WERI-Rb-1 (cell line): ENCODE measurements at regions not wholly inside any gene's neighbourhood (a gene's known extent, or its start where the extent isn't known, plus 50 kb on each side); places are given as distances from the start of the nearest gene placed in this dataset.

Experiments
- DNase-seq: peaks from one replicate; pipeline ENCODE4 v3.0.0-alpha.2; 2020
- H3K27ac ChIP-seq: fragments of 250-450 bp; sonication (Bioruptor Pico); 2 replicates; pipeline ENCODE4 v1.5.1; 2020; ENCODE audit warnings: mild to moderate bottlenecking, moderate library complexity
- H3K27me3 ChIP-seq: fragments of 250-450 bp; sonication (Bioruptor Pico); 2 replicates; pipeline ENCODE4 v1.5.1; 2021; ENCODE audit warnings: mild to moderate bottlenecking, low read depth, moderate library complexity; ENCODE audit not compliant: insufficient read depth, severe bottlenecking
- H3K36me3 ChIP-seq: fragments of 250-450 bp; sonication (Bioruptor Pico); 2 replicates; pipeline ENCODE4 v1.5.1; 2020; ENCODE audit warnings: mild to moderate bottlenecking, moderate library complexity
- H3K4me3 ChIP-seq: 2 replicates; pipeline ENCODE4 v1.5.1; 2011; ENCODE audit warnings: low read depth, mild to moderate bottlenecking, control low read depth, low read length
- H3K9me3 ChIP-seq: fragments of 250-450 bp; sonication (Bioruptor Pico); 2 replicates; pipeline ENCODE4 v1.5.1; 2021; ENCODE audit warnings: mild to moderate bottlenecking, moderate library complexity; ENCODE audit not compliant: severe bottlenecking
- TF ChIP-seq, protein P1 (sequence below): IDR thresholded peaks from 2 replicates; pipeline ENCODE4 v1.5.1; 2011; ENCODE audit warnings: low read depth, mild to moderate bottlenecking, control low read depth, inconsistent platforms, low read length

DNA sequence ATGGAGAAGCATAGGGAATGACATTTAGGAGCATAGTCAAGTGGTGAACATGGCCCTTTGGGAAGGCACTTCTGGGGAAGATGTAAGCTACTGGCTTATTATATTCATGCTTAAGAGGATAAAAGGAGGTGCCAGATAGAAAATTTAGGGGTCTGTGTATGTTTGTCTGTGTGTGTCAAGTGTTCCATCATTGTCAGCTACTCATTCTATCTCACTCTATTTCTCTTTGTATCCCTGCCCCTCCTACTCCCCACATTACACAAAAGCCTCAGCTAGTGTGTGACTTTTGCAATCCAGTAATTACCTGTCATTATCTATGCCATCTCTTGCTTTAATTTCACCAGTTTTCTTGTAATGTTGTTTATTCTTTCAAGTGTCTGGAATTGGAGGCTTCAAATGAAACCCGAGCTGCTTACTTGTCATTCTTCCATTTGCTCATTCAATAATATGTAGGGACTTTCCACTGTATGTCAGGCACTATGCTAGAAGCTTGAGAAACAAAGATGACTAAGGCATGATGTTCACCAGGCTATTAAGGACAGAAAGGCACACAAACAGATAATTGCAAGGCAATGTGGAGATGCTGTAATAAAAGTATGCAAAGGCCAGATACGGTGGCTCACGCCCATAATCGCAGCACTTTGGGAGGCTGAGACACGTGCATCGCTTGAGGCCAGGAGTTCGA is 229.8 kb upstream of the TEX13C start:
- TF ChIP-seq, protein P1, sequence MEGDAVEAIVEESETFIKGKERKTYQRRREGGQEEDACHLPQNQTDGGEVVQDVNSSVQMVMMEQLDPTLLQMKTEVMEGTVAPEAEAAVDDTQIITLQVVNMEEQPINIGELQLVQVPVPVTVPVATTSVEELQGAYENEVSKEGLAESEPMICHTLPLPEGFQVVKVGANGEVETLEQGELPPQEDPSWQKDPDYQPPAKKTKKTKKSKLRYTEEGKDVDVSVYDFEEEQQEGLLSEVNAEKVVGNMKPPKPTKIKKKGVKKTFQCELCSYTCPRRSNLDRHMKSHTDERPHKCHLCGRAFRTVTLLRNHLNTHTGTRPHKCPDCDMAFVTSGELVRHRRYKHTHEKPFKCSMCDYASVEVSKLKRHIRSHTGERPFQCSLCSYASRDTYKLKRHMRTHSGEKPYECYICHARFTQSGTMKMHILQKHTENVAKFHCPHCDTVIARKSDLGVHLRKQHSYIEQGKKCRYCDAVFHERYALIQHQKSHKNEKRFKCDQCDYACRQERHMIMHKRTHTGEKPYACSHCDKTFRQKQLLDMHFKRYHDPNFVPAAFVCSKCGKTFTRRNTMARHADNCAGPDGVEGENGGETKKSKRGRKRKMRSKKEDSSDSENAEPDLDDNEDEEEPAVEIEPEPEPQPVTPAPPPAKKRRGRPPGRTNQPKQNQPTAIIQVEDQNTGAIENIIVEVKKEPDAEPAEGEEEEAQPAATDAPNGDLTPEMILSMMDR = no peak
- Histone ChIP-seq H3K4me3 (no peak overlapping the region), H3K9me3 (no peaks in the 10 kb centered on the region), H3K27ac (no peak overlapping the region), H3K27me3 (peaks cover 9% of the 10 kb centered on the region), H3K36me3 (no peaks in the 10 kb centered on the region)
- no peak for DNase-seq

DNA sequence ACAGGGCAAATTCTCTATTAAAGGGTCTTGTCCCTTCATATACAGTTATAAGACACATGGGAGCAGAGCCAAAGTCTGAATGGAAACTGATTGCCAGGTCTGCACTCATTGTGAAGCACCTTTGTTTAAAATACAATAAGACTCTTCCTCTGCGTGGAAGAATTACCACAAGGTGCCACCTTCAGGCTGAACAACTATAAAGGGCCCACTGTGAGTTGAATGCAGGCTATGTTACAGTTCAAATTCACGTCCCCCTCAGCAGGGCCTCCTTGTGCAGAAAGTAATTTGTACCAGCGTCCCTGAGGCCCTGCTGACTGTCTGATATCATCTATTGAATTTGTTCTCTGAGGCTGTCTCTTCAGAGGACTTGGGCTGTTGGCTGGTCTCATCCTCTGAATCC is 225.8 kb upstream of the TEX13C start:
- H3K9me3 ChIP-seq = no peaks in the 10 kb centered on the region
- H3K4me3 ChIP-seq = no peak overlapping the region
- TF ChIP-seq, protein P1 = no peak
- peaks cover 15% of the 10 kb centered on the region for H3K27me3 ChIP-seq
- no peak for DNase-seq
- H3K27ac ChIP-seq = no peak overlapping the region
- H3K36me3 ChIP-seq = no peaks in the 10 kb centered on the region

DNA sequence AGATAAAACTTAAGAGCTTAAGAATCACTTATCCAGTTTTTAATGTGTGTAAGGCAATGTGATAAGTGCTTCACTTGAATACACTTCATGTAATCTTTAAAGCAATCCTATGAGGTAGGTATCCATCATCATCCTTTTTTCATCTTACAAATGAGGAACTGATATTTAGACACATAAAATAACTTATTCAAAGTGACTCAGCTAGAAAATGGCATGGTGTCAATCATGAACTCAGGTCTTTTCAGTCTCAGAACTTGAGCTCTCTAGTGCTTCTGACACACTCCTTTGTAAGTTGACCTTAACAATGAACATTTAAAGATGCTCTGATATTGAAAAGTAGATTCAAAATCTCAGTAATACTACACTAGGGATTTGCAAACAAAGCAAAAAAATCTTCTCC is 224.8 kb upstream of the TEX13C start:
- peaks cover 16% of the 10 kb centered on the region for H3K27me3 ChIP-seq
- no peaks in the 10 kb centered on the region for H3K36me3 ChIP-seq
- H3K9me3 ChIP-seq = no peaks in the 10 kb centered on the region
- no peak overlapping the region for H3K4me3 ChIP-seq
- TF ChIP-seq, protein P1 = no peak
- no peak overlapping the region for H3K27ac ChIP-seq
- no peak for DNase-seq

DNA sequence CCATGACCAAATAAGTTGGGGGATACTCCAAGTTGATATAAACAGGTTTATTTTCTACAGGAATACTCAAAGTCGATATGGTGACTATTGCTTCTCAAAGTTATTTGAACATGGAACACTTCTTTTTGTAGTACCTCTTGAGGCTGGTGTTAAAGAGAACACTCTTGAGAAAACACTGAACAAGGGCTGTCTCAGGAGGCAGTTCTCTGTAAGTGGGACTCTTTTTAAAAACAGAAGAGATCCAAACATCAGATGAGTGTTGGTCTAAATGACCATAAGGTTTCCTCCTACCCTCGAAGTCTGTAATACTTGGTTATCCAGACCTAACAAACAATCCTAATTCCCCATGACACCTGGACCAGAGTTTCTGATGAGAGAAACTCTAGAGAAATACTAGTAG is 223.2 kb upstream of the TEX13C start:
- Histone ChIP-seq H3K27me3 (peaks cover 21% of the 10 kb centered on the region), H3K27ac (no peak overlapping the region), H3K4me3 (no peak overlapping the region), H3K36me3 (no peaks in the 10 kb centered on the region), H3K9me3 (no peaks in the 10 kb centered on the region)
- DNase-seq = no peak
- TF ChIP-seq, protein P1 = no peak

DNA sequence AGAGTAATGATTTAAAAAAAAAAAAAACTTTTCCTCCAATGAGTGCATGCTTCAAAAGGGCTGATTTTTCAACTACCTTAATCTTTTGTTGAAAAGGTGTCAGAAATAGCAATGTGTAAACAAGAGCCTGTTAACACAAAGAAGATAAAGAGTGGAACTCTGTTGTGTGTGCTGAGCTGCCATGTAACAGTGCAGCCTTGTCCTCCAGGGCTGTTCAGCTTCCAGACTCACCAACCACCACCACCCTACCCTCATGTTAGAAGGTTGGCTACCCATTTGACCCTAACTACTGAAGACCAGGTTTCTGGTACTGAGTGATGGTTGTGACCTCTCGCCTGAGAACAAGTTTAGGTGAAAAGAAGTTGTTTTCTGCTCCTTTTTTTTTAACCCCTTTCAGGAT is 222.8 kb upstream of the TEX13C start:
- TF ChIP-seq, protein P1 = no peak
- Histone ChIP-seq H3K4me3 (no peak overlapping the region), H3K9me3 (no peaks in the 10 kb centered on the region), H3K36me3 (no peaks in the 10 kb centered on the region), H3K27ac (no peak overlapping the region), H3K27me3 (peaks cover 21% of the 10 kb centered on the region)
- DNase-seq = no peak

DNA sequence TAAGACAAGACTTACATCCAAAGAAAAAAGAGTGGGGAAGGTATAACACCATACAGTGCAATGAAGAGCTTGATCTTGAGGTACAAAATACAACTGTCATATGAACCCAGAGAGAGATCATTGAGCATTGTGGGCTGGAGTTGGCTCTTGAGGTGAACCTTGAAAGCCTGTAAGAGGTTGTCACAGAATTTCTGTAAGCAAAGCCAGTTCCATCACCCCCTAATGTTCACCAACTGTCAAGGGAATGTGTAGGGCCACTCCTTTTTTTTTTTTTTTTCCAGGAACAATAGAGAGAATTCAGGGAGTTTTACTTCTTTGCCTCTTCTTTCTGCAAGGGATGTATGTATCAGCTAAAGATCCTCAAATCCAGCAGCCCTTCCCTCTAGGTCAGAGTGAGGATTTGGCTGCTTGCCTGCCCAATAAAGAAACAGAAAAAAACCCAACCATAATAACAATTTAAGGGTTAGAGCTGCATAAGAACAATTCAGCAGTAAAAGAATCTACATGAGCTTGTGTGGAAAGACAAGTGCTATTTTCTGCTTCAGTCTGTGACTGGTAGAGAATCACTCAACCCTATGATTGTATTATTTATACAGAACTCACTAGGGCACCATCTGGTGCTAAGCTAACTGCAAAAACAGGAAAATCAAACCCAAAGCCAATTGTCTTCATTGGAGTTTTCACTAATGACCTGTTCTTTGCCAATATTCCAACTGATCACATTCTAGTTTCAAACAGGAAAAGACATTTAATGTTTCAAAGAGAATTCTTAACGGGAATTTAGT is 217.5 kb upstream of the TEX13C start:
- DNase-seq = no peak
- H3K36me3 ChIP-seq = no peaks in the 10 kb centered on the region
- H3K9me3 ChIP-seq = no peaks in the 10 kb centered on the region
- H3K27me3 ChIP-seq = peaks cover 20% of the 10 kb centered on the region
- no peak overlapping the region for H3K4me3 ChIP-seq
- H3K27ac ChIP-seq = no peak overlapping the region
- TF ChIP-seq, protein P1 = no peak
